Myocyte (in vitro differentiated cells): ENCODE measurements at regions not wholly inside any gene's neighbourhood (a gene's known extent, or its start where the extent isn't known, plus 50 kb on each side); places are given as distances from the start of the nearest gene placed in this dataset.

Source experiments
- DNase-seq: peaks from one replicate; pipeline ENCODE4 v3.0.0-alpha.2; 2012; ENCODE audit warnings: low read depth

GRCh38 chr20:60313614-60314013 lies 355.4 kb downstream of the CDH26 start:
- DNase-seq: no peak

DNA sequence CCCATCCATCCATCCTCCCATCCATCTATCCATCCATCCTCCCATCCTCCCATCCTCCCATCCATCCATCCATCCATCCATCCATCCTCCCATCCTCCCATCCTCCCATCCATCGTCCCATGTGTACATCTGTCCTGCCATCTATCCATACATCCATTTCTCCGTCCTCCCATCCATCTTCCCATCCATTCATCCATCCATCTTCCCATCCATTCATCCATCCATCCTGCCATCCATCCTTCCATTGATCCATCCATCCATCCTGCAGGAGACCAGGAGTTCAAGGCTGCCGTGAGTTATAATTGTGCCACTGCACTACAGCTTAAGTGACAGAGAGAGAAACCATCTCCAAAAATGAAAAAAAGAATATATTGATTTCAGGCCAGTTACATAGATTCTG lies 356.5 kb downstream of the CDH26 start:
- no peak for DNase-seq

- DNase-seq: no peak
These were observed 358.4 kb downstream of the CDH26 start for GRCh38 chr20:60316476-60317158.

DNA sequence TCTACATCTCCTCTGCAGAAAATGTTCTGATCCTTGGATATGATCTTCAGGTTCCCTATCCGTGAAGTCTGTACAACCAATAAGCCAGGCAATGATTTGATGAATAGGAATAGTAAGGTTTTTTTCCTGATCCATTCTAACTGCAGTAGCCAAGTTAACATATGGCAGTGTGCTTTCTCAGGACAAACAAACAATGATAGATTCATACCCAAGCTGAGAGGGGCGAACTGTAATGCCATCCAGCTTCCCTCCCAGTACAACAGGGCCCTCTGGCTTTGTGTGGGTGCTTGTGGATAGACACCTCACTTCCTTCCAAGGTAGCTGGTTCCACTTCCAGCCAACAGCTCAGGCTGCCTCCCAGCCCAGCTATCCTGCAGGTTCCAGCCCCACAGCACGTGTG lies 359.2 kb downstream of the CDH26 start:
- DNase-seq: no peak

GRCh38 chr20:60321601-60322000 lies 363.4 kb downstream of the CDH26 start:
- DNase-seq: no peak

DNA sequence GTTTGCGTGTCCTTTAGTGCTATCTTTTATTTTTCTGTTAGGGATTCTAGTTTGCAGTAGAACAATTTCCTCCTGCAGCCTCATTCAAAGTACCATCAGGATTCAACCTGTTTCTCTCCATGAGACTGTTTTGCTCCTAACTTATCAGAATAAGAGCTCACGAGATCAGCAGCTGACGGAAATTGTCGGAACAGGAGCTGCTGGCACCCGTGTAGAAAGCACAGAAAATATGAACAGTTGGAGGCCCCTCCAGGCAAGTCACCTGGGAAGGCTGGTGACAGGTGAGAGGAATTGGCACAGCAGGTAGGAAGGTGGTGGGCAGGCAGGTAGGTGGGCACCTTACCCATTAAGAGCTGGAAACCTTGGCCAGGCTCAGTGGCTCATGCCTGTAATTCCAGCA lies 368.6 kb downstream of the CDH26 start:
- DNase-seq: no peak

- no peak for DNase-seq
These were observed 369.9 kb downstream of the CDH26 start for GRCh38 chr20:60327971-60328660.

DNA sequence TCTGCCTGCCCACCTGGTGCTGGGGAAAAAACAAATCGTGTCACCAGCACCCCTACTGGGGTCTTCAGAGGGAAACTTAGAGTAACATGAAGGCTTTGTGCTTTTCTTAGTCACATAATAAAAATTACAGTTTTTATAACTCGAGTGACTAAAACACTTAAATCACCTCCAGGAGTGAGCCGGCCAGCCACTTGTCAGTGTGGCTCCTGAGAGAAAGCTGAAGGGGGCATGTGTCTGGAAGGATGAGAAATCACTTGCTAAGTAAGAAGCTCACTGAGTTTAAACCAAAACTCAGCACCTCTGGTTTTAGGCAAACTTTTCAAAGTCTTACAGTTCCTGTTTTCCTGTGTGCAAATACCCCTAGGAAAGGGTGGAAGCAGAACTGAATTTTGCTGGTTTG lies 372.2 kb downstream of the CDH26 start:
- no peak for DNase-seq

GRCh38 chr20:60331688-60332300 lies 373.6 kb downstream of the CDH26 start:
- no peak for DNase-seq

- no peak for DNase-seq
These were observed 374.3 kb downstream of the CDH26 start for GRCh38 chr20:60332523-60332922.

DNA sequence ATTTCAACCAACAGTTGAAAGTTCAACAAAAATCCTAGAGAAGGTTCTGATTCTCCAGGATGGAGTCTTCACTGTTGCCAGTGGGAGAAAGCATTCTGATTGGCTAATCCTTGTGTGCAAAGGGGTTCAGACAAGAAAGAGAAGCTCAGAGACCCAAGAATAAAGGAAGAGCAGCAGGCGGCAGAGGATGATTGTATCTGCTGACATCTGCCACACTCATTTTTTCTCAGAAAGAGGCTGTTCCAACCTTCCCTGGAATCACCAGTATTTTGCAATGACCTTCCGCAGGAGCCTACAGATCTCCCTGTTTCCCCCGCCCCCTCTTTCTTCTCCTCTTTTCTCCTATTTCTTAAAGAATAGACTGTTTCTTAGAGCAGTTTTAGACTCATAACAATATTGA lies 376.7 kb downstream of the CDH26 start:
- no peak for DNase-seq

DNA sequence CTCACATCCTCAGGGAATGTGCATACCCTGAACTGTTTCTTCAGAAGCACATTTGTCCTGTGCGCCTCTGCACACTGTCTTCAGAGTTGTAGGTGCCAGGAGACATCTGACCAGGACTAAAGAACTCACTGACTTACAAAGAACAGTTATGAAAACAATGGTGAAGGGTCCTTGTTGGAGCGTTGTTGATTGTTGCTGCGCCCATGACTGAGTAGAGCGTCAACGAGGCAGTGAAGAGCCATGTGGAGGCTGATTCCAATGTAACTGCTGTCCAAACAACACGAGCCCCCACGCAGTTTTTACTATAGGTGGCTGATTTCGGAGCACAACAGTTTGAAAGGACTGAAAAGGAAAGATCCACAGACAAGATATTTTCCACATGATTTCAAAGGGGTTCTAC lies 380.3 kb downstream of the CDH26 start:
- no peak for DNase-seq

DNA sequence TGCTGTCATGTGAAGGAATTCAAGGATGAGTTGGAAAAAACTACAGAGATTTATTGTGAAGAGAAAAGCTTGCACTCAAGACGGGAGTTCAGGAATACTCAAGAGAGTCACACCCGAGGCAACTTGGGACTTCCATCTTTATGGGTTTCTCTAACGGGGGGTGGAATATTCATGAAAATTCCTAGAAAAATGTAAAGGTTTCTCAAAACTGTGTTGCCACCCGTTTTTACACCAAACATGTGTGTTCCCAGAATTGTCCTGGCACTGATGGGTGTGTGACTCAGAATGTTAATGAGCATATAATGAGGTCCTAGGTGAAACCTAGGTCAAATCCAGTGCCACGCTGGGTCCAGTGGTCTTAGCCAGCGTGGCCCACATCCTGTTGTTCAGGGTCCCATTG lies 381.5 kb downstream of the CDH26 start:
- DNase-seq: no peak

GRCh38 chr20:60340232-60340631 lies 382.0 kb downstream of the CDH26 start:
- no peak for DNase-seq

- DNase-seq: no peak
These were observed 382.8 kb downstream of the CDH26 start for GRCh38 chr20:60341062-60341461.

DNA sequence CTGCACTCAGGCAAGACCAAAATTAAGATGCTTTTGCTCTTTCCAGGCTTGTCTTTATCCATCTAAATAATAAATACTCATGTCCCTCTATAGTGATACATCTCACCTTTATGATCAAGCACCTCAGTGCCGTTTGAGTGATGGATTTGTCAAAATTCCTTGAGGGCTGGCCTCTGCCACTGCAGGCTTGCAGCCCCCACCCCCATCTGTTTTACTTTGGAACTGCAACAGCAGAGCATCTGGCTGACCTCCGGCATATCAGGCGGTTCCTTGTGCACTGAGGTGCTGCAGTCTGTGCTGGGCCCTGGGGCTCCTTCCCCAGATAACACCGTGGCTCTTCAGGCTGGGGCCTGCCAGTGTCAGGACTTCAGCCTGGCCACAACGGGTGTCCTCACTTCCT lies 386.9 kb downstream of the CDH26 start:
- DNase-seq: no peak

GRCh38 chr20:60349418-60349817 lies 391.2 kb downstream of the CDH26 start:
- DNase-seq: no peak

GRCh38 chr20:60352017-60352416 lies 393.8 kb downstream of the CDH26 start:
- DNase-seq: no peak

GRCh38 chr20:60352596-60352995 lies 394.4 kb downstream of the CDH26 start:
- no peak for DNase-seq

DNA sequence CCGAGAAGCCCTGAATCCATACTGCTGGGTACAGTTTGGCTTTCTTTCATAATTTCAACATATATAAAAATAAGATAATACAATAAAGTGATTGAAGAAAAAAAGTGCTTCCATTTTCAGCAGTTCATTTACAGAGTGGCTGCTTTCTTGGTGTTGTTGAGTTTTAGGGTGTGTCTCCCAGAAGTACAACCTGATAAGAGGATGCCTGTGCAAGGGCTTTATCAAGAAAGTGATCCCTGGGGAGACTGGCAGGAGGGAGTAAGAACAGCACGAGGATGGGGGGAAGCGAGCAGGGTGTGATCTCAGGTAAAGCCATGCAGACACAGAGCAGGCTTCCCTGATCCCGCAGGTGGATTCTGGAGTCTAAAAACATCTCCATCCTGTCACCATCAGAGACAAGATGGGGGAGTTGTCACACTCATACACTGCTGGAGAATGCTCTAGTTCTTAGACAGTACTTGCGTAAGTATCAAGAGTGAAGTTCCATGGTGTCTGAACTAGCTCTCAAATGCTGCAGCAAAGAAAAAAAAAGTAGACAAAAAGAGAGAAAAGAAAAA lies 395.9 kb downstream of the CDH26 start:
- no peak for DNase-seq

GRCh38 chr20:60358101-60358500 lies 399.9 kb downstream of the CDH26 start:
- no peak for DNase-seq

DNA sequence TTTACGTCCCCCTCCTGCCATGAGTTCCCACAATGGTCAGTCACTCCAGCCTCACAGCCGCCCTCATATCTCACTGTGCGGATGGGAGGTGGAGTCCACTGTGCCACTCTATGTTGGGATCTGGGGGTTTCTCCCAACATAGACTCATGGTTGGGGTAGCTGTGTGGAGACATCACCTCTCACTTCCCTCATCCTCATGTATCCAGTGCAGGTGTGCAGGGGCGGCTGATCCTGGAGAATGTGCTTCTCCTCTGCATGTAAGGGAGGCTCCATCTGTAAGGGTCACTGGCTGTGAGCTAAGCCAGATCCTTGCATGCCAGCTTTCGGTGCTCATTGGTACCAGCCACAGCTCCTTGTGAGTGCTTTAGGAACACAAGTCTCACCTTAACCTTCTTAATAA lies 400.8 kb downstream of the CDH26 start:
- DNase-seq: no peak
